ENCODE measurements at regions not wholly inside any gene's neighbourhood (a gene's known extent, or its start where the extent isn't known, plus 50 kb on each side); places are given as distances from the start of the nearest gene placed in this dataset.
A peak's percentile ranks its signal among the peaks of the same experiment; 100 is the strongest.

- Histone ChIP-seq H2BK20ac (ENCODE audit: low read length) (no peak overlapping the region), H3K9me3 (ENCODE audit: insufficient read depth in 2 of 2, low read depth in 1 of 2, low read length in 1 of 2) (no peaks in the 10 kb centered on the region), H3K9ac (replicated peaks in 1 of 4; ENCODE audit: extremely low read depth in 1 of 4, low read depth in 3 of 4, low read length in 3 of 4) (no peak overlapping the region; a peak in 1 of 7 replicates), H3K4ac (replicated peaks; ENCODE audit: insufficient read length, low read depth, low read length) (no peak overlapping the region), H2AK5ac (ENCODE audit: low read depth, low read length) (no peak overlapping the region), H3K18ac (ENCODE audit: extremely low read depth, low read length) (no peak overlapping the region), H4K5ac (ENCODE audit: insufficient read length, low read depth, low read length) (no peak overlapping the region), H2BK120ac (replicated peaks; ENCODE audit: low read depth, low read length) (no peak overlapping the region), H3K27ac (ENCODE audit: low read depth, low read length) (0 out of 2 replicates have a peak overlapping the region, but pooled peaks have one; percentile 51), H3K23me2 (ENCODE audit: low read depth, low read length) (no peaks in the 10 kb centered on the region), H3K79me1 (ENCODE audit: low read depth, low read length) (no peaks in the 10 kb centered on the region), H3K36me3 (ENCODE audit: control insufficient read depth in 2 of 4, insufficient read depth in 4 of 4, low read length in 3 of 4) (no peaks in the 10 kb centered on the region), H2BK12ac (ENCODE audit: low read depth, low read length) (no peak overlapping the region), H4K91ac (replicated peaks; ENCODE audit: insufficient read length, low read length) (no peak overlapping the region), H3K27me3 (replicated peaks in 1 of 4; ENCODE audit: control insufficient read depth in 3 of 4, extremely low read depth in 1 of 4, insufficient read depth in 3 of 4, low read length in 3 of 4) (no peaks in the 10 kb centered on the region), H2AFZ (ENCODE audit: low read length) (0 out of 2 replicates have a peak overlapping the region, but pooled peaks have one; percentile 78), H3K23ac (ENCODE audit: insufficient read length) (no peak overlapping the region), H3K14ac (ENCODE audit: insufficient read length) (no peak overlapping the region), H2BK15ac (ENCODE audit: low read length) (no peak overlapping the region), H3K56ac (replicated peaks; ENCODE audit: insufficient read length, low read depth, low read length) (no peak overlapping the region), H3K79me2 (ENCODE audit: control insufficient read depth in 1 of 2, insufficient read depth in 2 of 2, low read length in 2 of 2) (no peaks in the 10 kb centered on the region), H4K20me1 (replicated peaks in 1 of 2; ENCODE audit: control insufficient read depth in 1 of 2, insufficient read depth in 2 of 2, low read length in 2 of 2) (no peaks in the 10 kb centered on the region), H3K4me2 (ENCODE audit: insufficient read depth in 1 of 2, low read depth in 2 of 2, low read length in 2 of 2) (0 out of 4 replicates have a peak overlapping the region, but pooled peaks of 1 of the 2 experiments have one; percentile 10), H2BK5ac (ENCODE audit: low read depth, low read length) (no peak overlapping the region), H3K4me1 (replicated peaks in 1 of 4; ENCODE audit: control insufficient read depth in 3 of 4, insufficient read depth in 4 of 4, low read length in 3 of 4) (peaks cover 6 to 11% (median 9%) of the 10 kb centered on the region in 4 experiments; a peak in 5 of 7 replicates), H4K8ac (ENCODE audit: extremely low read depth, insufficient read depth, low read length) (no peak overlapping the region), H3K4me3 (ENCODE audit: extremely low read depth in 1 of 4, insufficient read depth in 2 of 4, low read depth in 3 of 4, low read length in 4 of 4) (no peak overlapping the region)
- CTCF ChIA-PET (ENCODE audit: partially characterized antibody) = interaction anchor here (0.9 to 1.7 kb wide), 3 partner anchors 13 to 126 kb away, joined by 3 to 5 read pairs (median 3); no protein-coding TSS in a partner anchor
- no peak for TF ChIP-seq ATF3 (IDR thresholded peaks at IDR 0.05; ENCODE audit: insufficient read depth, low read depth, low read length)
- TF ChIP-seq CTBP2 (IDR thresholded peaks at IDR 0.05; ENCODE audit: borderline replicate concordance, insufficient read depth, insufficient read length, low read length) = no peak
- TF ChIP-seq FOSL1 (IDR thresholded peaks at IDR 0.05; ENCODE audit: insufficient read depth, low read depth, low read length) = no peak
- TF ChIP-seq RXRA (IDR thresholded peaks at IDR 0.05; ENCODE audit: insufficient read depth, low read depth, low read length) = no peak
- TF ChIP-seq TBP (IDR thresholded peaks at IDR 0.05; ENCODE audit: low read depth, low read length) = no peak
- no peak for TF ChIP-seq HDAC6 (IDR thresholded peaks at IDR 0.05; ENCODE audit: low read depth, low read length)
- TF ChIP-seq RFX5 (IDR thresholded peaks at IDR 0.05; ENCODE audit: borderline replicate concordance, low read depth, low read length) = no peak
- no peak for FAIRE-seq
- 91% methylated on average over 6 of the region's 6 CpGs; no CpG with 5 or more reads in 1 of the 2 experiments for WGBS, 2 experiments (ENCODE audit: extremely low coverage in 1 of 2, insufficient coverage in 1 of 2, insufficient read length in 1 of 2, insufficient replicate concordance in 2 of 2, low coverage in 1 of 2, low lambda C conversion rate in 2 of 2, missing lambda C conversion rate in 1 of 2)
- DNase-seq (ENCODE audit: low read depth in 1 of 2, low spot score in 2 of 2) = no peak
- POLR2A ChIA-PET (ENCODE audit: partially characterized antibody) = interaction anchor here (1.3 to 1.7 kb wide), 3 partner anchors 9 to 11 kb away, joined by 4 to 6 read pairs (median 5); no protein-coding TSS in a partner anchor
These were observed 60.5 kb upstream of the PELI1 start for GRCh38 chr2:64204703-64205102.

All from H1 (cell line).